Stimulated activated CD4-positive, alpha-beta T cell treated with anti-CD3 and anti-CD28 coated beads, Interleukin-15, amount 100 ng/mL, for 24 hours (primary cell): ENCODE measurements at regions not wholly inside any gene's neighbourhood (a gene's known extent, or its start where the extent isn't known, plus 50 kb on each side); places are given as distances from the start of the nearest gene placed in this dataset.

Experiments
- DNase-seq: peaks from one replicate; pipeline ENCODE4 v3.0.0-alpha.2; 2020

DNA sequence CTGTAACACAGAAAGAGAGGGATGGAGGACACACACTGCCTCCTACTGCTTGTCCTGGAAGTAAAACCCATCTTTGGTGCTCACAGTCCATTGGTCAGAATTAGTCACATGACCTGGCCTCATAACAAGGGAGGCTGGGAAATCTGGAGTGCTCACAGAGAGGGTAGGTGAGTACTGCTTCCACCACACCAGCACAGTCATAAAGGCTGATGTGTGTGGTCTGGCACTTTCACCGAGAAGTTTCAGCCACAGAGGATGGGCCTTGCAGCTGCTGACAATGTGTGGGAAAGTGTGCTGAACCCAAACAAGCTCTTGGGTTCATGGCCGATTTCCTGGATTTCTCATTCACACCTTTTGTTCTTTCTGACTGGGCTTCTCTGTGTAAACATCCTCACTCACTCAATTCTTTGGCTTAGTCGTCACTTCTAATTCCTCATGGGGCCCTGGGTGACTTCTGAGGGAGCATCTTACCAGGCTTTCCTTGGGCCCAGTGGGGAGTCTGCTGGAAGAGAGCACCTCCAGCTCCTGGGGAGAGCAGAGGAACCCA lies 100.7 kb downstream of the ASB7 start:
- peak; percentile 59 for DNase-seq

DNA sequence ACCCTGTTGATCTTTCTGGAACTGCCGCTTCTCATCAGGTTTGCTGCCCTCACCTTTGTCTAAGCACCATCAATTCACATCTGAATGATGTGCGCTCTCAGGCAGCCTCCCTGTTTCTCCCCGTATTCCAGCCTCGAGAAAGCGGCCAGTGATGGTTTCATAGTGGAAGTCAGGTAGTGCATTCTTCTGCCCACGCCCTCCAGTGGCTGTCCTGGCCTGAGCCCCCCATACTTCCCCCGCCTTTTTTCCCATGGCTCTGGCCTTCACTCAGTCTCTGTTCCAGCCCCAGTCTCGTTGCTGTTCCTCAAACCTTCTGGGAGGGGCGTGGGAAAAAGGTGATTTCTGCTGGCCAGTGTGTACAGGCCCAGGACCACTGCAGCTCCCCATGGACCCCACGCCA lies 101.3 kb downstream of the ASB7 start:
- no peak for DNase-seq

DNA sequence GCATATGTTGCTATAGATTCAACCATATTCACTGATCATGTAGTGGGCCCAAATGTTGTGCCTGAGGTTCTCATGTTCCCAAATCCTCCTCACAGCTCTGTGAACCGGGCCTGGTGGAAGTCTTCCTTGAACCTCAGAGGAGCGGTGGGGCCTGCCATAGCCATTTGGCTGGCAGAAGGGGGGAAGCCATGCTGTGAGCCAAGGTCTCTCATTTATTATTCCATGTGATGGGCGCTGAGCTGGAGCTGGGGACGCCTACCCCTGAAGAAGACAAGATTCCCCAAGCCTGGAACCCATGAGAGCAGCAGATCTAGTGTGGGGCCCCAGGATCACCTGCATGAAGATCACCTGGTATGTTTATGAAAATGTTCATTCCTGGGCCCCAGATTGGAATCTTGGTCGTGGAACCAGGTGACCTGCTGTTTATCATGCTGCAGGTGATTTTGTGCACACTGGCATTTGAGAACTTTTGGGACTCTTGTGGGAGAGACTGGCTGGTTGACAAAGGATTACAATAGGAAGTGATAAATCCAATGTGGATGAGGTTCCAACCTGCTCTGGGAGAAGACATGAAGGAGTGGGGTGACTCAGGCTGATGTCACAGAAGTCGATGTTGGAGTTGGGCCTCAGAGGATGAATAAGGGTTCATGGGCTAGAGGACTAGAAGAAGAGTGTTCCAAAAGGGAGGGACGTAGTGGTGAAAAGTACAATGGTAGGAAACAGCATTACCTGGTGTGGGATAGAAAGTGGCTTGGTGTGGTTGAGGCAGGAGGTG lies 102.1 kb downstream of the ASB7 start:
- no peak for DNase-seq

DNA sequence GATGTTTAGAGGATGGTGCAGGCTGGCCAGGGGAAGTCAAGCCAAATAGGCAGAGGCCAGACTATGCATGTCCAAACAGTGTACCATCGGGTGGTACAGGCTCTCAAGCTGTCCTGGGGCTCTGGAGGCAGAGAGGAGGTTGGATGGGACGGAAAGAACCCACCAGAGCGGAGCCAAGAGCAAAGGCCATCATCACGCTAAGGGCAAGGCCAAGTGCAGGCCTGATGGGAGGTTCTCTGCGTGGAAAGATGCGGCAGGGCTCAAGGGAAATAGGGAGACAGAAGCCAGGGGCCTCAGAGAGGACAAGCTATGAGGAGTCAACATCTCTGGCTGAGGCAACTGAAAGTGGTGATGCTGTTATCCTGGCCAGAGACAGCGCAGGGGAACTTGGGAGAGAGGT lies 102.7 kb downstream of the ASB7 start:
- no peak for DNase-seq

DNA sequence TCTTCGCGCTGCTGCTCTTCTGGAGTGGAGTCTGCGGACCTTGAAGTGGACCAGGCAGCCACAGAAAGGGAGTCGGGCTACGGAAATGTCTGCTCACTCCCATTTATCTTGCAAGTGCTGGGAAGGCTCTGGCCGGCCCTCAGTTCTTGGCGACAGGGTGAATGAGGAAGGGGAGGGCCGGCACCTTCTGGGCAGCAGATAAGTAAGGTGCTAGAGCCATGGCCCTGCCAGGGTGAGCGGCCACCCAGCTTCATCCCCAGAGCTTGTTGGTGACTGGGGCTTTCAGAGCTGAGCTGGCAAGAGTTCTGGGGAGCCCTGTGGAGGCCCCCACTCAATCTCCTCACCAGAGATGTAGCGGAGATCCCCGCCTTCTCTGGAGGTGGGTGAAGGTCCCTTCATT lies 103.5 kb downstream of the ASB7 start:
- DNase-seq = no peak

DNA sequence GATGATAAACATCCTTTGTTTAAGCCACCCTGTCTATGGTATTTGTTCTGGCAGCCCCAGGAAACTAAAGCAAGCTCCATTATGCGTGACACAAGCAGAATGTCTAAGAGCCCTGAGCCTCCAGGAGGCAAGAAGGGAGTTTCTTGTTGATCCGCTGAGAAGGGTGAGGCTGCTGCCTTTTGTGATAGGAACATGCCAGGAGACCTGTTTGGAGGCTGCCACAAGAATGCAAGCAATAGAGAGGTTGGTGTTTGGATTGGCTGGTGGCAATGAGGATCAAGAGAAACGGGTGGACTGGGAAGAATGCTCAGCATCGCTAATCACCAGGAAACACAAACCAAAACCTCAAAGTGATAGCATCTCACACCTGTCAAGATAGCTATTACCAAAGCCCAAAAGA lies 104.8 kb downstream of the ASB7 start:
- DNase-seq = no peak

DNA sequence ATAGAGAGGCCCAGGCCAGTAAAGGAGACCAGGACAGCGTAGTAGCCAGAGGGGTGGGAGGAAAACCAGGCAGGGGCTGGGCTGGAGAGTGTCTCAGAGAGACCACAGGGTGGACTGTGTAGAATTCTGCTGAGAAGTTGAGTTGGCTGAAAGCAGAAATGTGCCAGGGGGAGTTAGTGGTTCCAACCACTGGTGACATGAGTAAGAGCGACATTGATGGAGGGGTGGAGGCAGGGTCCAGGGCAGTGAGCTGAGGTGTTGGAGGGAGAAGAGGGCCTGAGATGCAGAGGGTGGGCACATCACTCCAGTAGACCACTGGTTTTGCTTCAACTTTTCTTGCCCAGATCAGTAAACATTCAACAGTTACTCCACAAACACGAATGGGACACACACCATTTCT lies 106.5 kb downstream of the ASB7 start:
- no peak for DNase-seq

DNA sequence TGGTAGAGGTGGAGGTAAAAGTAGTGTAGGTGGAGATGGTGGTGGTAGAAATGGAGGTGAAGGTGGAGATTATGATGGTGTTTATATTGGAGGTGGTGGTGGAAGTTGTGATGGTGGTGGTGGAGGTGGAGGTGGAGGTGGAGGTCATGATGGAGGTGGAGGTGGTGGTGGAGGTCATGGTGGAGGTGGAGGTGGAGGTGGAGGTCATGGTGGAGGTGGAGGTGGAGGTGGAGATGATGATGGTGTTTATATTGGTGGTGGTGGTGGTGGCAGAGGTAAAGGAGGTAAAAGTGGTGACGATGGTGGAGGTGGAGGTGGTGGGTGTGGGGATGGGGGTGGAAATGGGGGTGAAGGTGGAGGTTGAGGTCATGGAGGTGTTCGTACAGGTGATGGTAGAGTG lies 107.8 kb downstream of the ASB7 start:
- no peak for DNase-seq

DNA sequence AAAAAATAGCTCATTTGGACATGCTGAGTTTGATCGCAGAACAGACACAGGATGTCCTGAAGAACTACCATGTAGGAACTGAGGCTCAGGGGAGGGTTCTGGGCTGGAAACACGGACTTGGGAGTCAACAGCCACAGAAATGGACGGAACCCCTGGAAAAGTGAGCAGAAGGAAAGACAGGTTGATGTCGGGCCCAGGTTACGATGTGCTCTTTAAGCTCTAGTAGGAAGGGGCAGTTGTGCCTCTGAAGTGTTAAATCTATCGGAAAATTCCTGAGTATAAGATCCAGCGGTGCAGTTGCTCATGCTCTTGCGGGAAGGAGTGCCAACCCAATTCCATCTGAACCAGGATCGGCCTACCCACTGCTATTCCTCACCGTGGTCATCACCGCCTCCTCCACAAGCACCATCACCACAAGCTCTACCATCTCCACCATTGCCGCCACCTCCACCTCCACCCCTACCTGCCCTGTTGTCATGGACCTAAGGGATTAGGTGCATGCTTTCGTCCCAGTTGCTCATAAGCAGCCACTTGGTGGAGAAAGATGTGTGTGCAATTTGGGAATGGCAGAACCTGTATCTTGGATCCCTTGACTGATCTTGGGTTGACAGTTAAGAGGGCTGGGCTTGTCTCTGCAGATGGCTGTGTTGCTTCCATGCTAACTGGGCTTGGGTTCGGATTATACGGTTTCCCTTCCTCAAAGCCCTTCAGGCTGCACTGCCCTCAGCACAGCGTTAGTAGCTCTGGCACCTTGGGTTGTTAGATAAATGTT lies 108.5 kb downstream of the ASB7 start:
- no peak for DNase-seq

DNA sequence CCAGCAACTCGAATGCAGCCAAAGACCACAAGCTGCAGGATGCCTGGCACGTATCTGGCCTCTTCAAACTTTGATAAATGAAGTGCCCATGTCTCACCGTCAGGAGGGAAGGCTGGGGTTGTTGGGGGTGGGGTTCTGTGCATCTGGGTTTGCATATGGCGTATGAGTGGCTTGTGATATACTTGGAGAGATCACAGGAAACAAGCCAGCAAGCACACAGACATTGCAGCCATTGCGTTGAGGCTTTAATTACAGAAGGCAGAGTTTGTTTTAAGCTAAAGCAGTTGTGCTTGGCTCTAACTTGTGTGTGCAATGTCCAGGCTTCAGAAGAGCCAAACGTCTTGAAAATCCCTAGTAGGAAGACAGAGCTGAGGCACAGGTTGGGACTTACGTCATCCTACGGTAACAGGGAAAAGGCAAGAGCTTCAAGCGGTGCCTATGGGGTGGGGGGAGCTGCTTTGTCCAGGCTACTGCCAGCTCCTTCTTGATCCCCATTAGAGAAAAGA lies 109.2 kb downstream of the ASB7 start:
- no peak for DNase-seq

DNA sequence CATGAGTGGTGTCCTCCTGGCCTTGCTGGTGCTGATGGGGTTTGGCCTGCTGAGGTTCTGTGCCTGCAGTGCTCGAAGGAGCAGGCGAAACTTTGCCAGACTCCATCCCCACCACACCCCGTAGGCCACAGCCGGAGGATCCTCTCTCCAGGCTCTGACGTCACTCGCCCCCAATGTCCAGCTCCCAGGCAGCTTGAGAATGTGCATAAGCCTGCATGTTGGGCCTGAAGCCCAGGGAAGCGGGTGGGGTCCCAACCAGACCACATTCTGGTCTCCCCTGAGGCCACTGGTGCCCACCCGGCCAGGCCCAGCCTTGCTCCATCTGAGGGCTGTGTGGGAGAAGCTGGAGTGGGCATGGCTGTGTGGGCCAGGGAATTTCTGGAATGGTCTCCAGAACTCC lies 109.8 kb downstream of the ASB7 start:
- no peak for DNase-seq

DNA sequence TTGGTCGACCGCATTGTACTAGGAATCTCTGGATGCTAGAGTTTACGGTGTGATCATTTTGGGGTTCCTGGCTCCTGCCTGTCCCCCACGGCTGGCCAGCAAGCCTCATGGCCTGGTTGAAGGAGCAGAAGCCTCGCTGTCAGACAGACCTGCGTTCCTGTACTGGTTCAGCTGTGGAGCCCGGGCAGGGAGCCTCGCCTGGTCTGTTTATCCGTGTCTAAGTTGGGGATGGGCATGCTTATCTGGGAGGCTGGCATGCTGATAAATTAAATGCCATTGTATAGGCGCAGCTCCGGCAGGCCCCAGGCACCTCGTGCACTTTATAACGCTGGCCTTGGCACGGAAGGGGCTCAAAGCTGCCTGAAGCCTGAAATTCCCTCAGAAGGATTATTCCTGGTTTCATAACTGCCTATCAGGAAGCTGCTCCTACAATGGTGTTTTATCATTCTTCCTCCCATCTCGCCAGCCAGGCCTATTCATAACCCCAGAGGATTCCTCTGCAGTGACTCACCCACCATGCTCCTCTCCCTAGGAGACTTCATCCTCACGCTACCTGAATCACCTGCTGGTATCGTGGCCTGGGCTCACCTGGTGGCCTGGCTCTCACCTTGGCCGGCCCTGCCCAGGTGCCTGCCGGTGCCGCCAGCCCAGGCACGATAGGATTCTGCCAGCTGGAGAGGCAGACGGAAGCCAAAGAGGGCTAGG lies 110.9 kb downstream of the ASB7 start:
- DNase-seq = no peak

DNA sequence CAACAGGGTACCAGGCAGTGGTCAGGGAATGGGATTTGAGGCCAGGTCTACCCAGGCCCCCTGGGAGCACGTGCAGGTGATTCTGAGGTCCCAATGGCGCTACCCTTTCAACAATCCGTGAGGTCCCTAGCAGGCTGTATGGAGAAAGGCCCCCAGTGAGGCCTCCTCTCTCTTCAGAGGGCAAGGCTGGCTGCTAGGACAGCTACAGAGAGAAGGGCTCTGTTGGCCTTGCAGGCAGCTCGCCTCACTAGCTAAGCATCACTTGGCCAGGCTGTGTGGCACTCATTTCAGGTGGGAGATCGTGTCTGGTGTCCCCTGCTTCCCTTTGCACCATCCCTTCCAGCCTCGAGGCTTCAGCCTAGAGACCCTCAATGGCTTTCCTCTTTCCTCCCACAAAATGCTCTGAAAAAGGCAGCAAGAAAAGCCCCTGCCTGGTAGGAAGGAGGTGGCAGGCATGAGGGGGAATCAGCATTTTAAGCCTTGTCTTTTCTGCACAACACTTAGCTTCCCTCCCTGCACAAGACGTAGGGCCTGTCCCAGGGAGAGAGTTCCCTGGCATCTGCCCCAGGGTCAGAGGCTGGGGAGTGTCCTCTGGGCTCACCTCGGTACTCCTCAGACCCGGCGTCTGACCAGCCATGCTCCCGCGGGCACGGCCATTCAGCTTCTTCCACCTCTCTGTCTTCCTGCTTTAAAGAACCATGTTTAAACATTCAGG lies 111.8 kb downstream of the ASB7 start:
- DNase-seq = no peak

DNA sequence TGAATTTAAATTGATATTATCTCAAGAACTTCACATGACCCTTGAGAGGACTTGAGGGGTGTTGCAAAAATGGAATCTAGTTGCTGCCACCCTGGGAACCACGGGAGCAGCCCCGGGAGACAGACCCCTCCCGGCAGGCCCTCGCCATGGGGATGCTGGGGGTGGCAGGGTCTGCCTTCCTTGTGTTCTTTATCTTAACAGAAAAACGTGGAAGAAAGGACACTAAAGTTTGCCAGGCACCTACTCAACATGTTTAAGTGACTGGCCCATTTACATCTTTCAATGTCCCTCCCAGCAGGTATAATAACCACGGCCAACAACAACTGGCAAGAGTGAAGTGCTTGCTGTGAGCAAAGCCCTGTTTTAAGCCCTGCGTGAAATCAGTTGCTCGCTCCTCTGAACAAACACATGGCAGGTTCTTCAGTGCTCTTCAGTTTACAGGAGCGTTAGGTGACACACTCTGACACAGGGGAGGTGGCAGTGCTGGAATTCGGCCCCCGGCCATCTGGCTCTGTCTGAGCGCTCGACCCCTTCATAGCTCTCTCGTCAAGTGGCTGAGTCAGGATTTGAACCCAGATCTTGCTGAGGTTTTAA lies 112.5 kb downstream of the ASB7 start:
- DNase-seq = no peak

DNA sequence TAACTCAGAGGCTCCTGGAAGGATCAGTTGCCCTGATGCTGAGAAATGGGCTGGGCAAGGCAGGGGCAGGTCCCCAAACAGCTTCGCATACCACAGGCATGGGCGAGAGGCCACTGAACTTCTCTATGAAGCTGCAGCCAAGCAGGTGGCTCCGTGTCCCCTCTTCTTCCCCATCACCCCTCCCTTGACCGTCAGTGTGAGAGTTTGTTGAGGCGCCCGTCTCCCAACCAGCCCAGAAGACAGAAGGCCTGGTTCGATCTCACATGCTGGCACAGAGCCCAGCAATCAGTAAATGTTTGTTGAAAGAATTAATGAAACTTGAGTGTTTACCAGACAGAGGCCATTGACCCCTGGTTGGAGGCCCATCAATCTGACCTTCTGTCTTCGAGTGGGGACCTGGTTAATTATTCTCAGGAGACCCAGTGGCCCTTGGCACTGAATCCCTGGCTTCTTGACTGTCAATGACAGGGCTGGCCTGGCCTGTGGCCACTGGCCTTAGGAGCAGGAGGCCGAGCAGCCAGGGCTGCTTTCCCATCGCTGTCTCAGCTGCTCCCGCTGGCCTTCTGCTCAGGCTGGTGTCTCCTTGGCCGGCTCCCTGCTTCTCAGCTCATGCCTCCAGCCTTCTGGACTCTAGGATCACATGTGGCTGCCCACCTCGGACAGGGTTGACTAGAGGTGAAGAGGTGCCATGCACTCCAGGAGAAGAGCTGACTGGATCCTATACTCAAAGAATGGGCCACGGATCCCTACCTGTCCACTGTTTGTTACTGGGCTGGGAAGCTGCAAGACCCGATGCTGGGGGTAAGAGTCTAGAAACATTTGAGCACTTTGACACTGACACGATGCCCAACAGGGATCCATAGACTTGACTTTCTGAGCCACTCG lies 113.4 kb downstream of the ASB7 start:
- DNase-seq = no peak

DNA sequence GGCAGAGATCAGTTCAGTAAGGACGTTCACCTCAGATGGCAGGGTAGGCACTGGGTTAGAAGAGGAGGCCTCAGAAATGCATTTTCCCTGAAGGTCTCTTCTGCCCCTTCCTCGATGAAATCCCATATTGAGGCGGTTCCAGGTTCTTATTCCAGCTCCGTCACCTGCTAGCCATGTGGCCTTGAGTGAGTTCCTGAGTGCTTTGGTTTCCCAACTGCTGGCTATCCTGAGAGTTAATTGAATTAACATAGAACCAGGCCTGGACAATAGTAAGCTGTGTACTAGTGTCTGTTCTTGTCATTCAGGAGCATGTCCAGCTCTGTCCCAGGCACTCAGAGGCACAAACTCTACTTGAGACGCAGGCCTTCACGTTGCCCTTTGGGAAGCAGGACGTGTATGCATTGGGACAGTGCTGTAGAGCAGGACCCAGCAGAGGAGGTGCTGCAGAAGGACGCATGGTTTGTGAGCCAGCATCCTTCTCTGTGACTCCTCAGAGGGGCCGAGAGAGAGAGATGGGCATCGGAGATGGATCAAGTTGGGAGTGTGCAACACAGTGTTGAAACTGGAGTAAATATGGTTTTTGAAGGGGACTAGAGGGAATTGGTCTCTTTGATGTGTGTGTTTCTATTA lies 114.2 kb downstream of the ASB7 start:
- DNase-seq = no peak

DNA sequence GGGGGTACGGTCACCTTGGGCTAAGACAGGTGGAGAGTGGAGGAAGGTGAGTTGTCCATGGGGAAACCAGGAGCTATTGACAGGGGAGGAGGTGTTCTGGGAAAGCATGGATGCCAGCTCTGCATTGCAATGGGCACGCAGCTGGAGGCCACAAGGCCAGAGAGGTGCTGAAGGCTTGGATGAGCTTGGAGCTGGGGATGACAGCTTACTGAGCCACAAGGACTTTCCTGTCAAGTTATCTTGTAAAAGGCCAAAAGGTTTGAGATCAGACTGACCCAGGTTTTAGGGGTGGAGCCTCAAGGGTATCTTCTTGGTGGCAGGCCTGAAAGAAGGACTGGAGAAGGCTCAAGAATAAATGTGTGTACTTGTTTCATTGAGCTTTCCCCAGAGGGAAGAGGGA lies 115.2 kb downstream of the ASB7 start:
- no peak for DNase-seq

DNA sequence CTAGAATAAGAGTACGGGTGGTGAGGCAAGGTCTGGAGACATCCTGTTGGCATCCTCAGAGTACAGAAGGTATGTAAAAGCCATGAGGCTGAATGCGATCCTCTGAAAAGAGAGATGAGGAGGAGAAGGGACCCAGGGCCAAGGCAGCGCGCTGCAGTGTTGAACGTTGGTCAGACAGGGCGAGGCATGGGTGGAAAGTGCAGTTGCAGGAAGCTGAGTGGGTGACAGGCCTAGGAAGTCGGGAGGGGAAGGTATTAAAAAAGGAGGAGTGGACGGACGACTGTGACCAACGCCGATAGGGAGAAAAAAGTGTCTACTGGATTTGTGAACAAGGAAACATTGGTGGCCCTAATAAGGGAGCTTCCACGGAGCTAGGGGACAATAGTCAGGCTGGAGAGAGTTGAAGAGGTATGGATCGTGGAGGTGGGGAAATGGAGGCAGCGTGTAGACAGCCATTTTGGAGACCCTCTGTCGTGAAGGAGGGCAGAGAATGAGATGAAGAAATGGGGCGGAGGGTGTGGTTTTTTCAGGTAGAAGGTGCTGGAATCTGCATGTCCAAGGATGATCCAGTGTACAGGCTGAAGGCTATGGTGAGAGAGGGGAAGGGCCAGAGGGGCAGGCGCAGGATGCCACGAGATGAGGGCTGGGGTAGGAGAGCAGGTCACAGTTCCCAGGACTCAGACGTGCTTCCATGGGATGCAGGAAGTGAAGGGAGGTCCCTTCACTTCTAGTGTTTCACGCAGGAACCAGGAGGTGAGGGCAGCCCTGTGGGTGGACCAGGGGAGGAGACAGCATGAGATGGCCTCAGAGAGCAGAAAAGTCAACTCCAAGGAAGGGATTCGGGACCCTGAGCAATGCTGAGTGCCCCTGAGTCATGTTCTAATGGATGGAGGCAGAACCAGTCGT lies 115.9 kb downstream of the ASB7 start:
- no peak for DNase-seq

DNA sequence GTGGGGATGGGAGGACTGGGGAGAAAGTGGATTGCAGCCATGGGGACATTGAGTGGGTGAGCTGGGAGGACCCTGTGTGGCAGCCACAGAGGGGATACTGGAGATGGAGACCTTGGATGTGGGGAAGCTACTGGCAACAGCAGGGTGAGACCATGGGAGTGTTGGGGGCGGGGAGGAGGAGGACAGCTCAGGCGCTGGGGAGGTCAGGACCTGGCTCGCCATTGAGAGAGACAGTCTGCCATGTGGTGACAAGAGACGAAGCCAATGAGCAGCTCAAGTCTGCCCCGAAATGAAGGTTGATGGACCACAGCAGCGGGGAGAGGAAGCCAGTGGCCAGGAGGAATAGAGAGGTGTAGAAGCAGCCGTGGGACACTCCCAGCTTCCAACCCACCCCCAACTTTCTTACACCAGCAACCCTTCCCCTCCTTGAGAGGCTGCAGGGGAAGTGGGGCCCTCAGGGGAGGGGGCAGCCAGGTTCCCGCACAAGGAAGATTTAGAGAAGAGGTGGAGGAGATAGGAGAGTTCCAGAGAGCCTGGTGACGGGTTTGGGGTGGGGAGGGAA lies 118.1 kb downstream of the ASB7 start:
- DNase-seq = no peak
